Esophagus (tissue), 2 donors: ENCODE measurements at regions not wholly inside any gene's neighbourhood (a gene's known extent, or its start where the extent isn't known, plus 50 kb on each side); places are given as distances from the start of the nearest gene placed in this dataset.
"Not testable (repeated sequence)": the region's sequence is repeated elsewhere in the genome, so short reads cannot be mapped to it uniquely, and the experiment has no call there.

Experiments
- H3K27ac ChIP-seq, 2 donors: one replicate each; pipeline ENCODE4 v1.5.1; 2013; ENCODE audit warnings: low read depth in 2 of 2, mild to moderate bottlenecking in 2 of 2, inconsistent platforms in 1 of 2, low read length in 1 of 2, moderate library complexity in 1 of 2
- H3K27me3 ChIP-seq, 2 donors: one replicate each; pipeline ENCODE4 v1.6.1; 2013; ENCODE audit warnings: low read length in 2 of 2, control low read depth in 1 of 2, mild to moderate bottlenecking in 1 of 2; ENCODE audit not compliant: insufficient read depth in 2 of 2, control insufficient read depth in 1 of 2
- H3K36me3 ChIP-seq, 2 donors: one replicate each; pipeline ENCODE4 v1.6.1; 2013; ENCODE audit warnings: low read length in 1 of 2; ENCODE audit not compliant: control insufficient read depth in 2 of 2, insufficient read depth in 2 of 2
- H3K4me1 ChIP-seq, 2 donors: one replicate each; pipeline ENCODE4 v1.6.1; 2013; ENCODE audit warnings: low read length in 1 of 2; ENCODE audit not compliant: control insufficient read depth in 2 of 2, insufficient read depth in 2 of 2
- H3K4me3 ChIP-seq, 2 donors: one replicate each; pipeline ENCODE4 v1.5.1; 2013; ENCODE audit warnings: low read length in 2 of 2, mild to moderate bottlenecking in 2 of 2, low read depth in 1 of 2, moderate library complexity in 1 of 2
- H3K9me3 ChIP-seq, 2 donors: one replicate each; pipeline ENCODE4 v1.6.1; 2013; ENCODE audit warnings: mild to moderate bottlenecking in 2 of 2, low read depth in 1 of 2, low read length in 1 of 2, moderate library complexity in 1 of 2; ENCODE audit not compliant: control insufficient read depth in 2 of 2, insufficient read depth in 1 of 2
- WGBS, 2 donors: extraction: QIAGEN DNeasy Blood & Tissue Kit; methylation state at CpG; one replicate each; pipeline ENCODE4 v1.1.7; 2013; 5-methylcytosine and 5-hydroxymethylcytosine counted together
- donor health status: healthy with polysubstance abuse.
- donor health status: Bipolar disorder and iron deficiency.

DNA sequence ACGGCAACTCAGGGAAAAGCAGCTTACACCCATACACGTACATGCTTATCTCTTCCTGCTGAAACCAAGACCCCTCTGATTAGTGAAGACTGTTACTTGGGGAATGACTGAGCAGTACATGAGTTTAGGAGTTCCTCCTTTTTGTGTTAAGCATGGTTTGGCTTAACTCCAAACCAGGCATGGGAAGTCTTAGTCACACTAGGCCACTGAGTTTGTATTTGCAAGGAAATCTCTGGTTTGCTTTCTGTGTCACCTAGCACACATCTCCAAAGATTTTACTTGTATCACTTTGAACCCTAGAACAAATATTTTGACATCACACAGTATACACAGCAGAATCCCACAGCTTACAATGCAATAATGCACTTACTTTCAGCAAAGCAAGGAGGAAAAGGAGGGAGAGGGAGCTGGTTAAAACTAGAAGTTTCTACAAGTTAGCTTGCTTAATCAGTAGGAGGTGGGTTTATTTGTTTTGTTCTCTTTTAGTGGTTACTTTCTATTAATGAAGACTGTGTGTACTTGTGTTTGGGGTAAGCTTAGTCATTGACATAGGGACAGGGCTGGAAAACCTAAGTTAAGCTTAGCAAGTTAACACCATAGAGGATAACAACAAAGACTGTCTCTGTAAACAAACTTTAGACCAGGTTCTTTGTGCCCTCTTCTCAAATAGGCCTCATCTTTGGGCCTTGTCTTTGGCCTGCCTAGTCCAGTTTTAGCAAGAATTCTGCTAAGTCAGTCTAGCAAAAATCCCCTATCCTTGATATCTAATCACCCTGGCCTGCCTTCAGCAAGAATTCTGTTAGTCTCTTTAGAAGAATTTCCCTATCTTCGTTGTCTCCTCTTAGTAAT lies 219.4 kb downstream of the MREG start:
- Histone ChIP-seq H3K27ac (no peak overlapping the region), H3K27me3 (no peaks in the 10 kb centered on the region), H3K4me1 (no peaks in the 10 kb centered on the region), H3K9me3 (no peaks in the 10 kb centered on the region), H3K4me3 (no peak overlapping the region), H3K36me3 (no peaks in the 10 kb centered on the region)
- WGBS, 2 donors = 65 to 68% methylated on average over 3 of the region's 3 CpGs

DNA sequence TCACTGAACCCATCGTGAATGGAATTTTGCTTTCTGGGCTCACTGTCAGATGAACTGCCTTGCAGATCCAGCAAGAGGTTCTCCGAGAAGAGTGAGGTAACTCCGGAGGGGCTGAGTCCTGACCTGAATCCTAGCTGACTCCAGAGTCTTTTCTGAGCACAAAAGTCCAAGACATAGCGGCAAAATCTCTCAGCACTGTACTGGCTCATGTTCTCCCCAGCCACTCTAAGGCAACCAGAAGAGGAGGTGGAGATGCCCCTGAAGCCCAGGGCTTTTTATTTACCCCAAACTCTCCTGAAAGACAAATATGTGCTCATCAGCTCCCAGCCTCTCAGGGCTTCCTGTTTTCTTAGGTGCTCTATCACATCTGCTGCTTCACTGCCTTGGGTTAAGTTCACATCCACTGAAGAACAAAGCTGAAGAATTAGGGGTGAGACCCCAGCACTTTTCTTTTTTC lies 221.8 kb downstream of the MREG start:
- no peaks in the 10 kb centered on the region for H3K36me3 ChIP-seq
- H3K27me3 ChIP-seq = no peaks in the 10 kb centered on the region
- H3K9me3 ChIP-seq = no peaks in the 10 kb centered on the region
- 79% methylated on average over 4 of the region's 4 CpGs for WGBS, 2 donors
- H3K4me1 ChIP-seq = no peaks in the 10 kb centered on the region
- no peak overlapping the region for H3K4me3 ChIP-seq
- H3K27ac ChIP-seq = no peak overlapping the region

DNA sequence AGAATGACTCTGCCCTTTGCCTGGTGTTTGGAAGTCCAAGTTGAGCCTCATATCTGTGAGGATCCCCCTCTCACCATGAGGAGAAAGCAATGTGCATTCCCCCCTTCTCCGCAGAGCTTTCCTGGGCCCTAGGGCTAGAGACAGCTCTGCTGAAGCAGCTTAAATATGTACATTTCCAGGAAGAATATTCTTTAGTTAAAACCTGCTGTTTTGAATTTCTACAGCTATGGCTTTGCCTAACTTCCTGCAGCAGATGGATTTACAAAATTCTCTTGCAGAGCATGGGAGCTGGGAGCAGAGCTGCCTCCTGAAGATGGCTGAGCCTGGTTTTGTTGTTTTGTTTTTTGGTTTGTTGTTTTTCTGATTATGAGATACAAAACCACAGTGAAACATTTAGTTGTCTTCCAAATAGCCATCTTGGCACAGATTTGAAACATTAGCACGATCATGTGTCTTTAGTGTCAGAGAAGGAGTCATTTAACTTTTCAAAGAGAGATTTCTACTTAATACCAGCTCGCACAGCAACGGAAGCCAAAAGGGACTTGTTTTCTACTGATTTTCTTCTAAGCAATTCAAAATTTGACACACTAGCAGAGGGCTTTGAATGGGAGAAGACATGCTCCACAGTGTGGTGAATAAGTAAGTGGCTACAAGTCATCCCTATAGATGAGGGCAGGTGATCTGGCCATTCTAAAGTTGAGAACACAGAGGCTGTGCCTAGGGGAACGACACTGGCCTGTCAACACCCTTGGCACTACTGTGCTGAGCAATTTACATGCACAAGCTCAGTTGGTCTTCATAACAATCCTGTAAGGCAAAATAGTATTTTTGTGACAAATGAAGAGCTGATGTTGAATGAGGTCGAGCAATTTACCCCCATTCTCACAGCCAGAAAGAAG lies 222.6 kb downstream of the MREG start:
- H3K27me3 ChIP-seq = no peaks in the 10 kb centered on the region
- peaks cover 0 to 2% of the 10 kb centered on the region in 2 donors for H3K4me1 ChIP-seq
- H3K27ac ChIP-seq = no peak overlapping the region
- 64 to 73% methylated on average over 6 of the region's 6 CpGs for WGBS, 2 donors
- H3K36me3 ChIP-seq = no peaks in the 10 kb centered on the region
- H3K4me3 ChIP-seq = no peak overlapping the region
- no peaks in the 10 kb centered on the region for H3K9me3 ChIP-seq

GRCh38 chr2:215787565-215788178 lies 225.7 kb downstream of the MREG start:
- Histone ChIP-seq H3K4me1 (peaks cover 0 to 2% of the 10 kb centered on the region in 2 donors), H3K9me3 (no peaks in the 10 kb centered on the region), H3K27ac (no peak overlapping the region), H3K36me3 (no peaks in the 10 kb centered on the region), H3K27me3 (no peaks in the 10 kb centered on the region), H3K4me3 (no peak overlapping the region)
- WGBS, 2 donors = 82 to 89% methylated on average over 7 of the region's 7 CpGs

DNA sequence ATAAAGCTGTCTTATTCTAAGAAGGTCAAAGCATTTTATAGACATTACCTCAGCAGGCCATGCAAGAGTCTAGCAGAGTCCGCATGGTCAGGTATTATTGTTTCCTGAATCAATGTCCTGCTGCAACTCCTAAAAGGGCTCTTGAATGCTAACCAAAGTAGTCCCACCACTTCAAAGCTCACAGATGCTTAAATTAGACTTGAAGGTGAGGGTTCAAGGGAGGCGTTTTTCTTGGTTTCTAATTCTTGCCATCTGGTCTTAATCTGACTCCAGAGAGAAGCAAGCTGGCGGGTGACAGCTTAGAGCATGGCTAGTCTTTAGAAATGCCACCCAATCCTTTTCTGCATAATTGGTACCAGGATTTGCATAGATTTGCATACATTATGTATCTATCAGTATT lies 226.3 kb downstream of the MREG start:
- Histone ChIP-seq H3K9me3 (no peaks in the 10 kb centered on the region), H3K27ac (no peak overlapping the region), H3K36me3 (no peaks in the 10 kb centered on the region), H3K27me3 (no peaks in the 10 kb centered on the region), H3K4me3 (no peak overlapping the region), H3K4me1 (peaks cover 0 to 2% of the 10 kb centered on the region in 2 donors)
- 83 to 87% methylated on average over 3 of the region's 3 CpGs for WGBS, 2 donors

- Histone ChIP-seq H3K36me3 (no peaks in the 10 kb centered on the region), H3K4me1 (peaks cover 0 to 2% of the 10 kb centered on the region in 2 donors), H3K27me3 (no peaks in the 10 kb centered on the region), H3K9me3 (no peaks in the 10 kb centered on the region), H3K27ac (no peak overlapping the region), H3K4me3 (no peak overlapping the region)
- 53 to 60% methylated on average over 3 of the region's 3 CpGs for WGBS, 2 donors
Measured at GRCh38 chr2:215784371-215784783, 229.0 kb downstream of the MREG start.

DNA sequence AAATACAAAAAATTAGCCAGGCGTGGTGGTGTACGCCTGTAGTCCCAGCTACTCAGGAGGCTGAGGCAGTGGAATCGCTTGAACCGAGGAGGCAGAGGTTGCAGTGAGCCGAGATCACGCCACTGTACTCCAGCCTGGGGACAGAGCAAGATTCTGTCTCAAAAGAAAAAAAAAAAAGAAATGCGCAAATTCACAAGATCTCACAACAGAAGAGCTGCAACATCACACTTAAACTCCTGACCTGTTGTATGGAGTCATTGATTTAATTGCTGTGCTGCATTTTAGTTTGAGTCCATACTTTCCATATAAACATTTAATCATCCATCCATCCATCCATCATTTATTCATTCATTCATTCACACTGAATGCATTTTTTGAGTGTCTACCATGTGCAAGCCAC lies 229.7 kb downstream of the MREG start:
- H3K4me1 ChIP-seq = not testable (repeated sequence)

DNA sequence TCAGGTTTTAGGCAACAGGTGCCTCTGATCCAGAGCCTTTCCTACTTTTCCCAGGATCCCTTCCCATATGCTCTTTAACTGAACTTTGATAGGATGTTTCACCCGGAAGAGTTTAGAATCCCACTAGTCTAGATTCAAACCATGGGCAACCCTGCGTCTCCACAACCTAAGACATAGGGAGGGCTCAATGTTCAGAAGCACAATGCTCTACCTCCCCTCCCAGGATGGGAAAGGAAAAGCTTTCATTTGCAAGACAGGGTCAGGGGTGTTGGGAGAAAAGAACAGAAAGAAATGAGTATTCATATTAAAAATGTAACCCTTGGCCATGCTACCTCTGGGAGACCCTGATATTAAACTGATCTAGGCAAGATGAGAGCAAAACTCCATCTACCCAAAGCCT lies 230.4 kb downstream of the MREG start:
- H3K9me3 ChIP-seq = no peaks in the 10 kb centered on the region
- H3K27ac ChIP-seq = no peak overlapping the region
- H3K36me3 ChIP-seq = no peaks in the 10 kb centered on the region

More for the DNA sequence above, 229.7 kb downstream of the MREG start:
- not testable (repeated sequence) for H3K9me3 ChIP-seq, H3K36me3 ChIP-seq, H3K27me3 ChIP-seq, H3K4me3 ChIP-seq, H3K27ac ChIP-seq
- 95 to 96% methylated on average over 7 of the region's 7 CpGs for WGBS, 2 donors

DNA sequence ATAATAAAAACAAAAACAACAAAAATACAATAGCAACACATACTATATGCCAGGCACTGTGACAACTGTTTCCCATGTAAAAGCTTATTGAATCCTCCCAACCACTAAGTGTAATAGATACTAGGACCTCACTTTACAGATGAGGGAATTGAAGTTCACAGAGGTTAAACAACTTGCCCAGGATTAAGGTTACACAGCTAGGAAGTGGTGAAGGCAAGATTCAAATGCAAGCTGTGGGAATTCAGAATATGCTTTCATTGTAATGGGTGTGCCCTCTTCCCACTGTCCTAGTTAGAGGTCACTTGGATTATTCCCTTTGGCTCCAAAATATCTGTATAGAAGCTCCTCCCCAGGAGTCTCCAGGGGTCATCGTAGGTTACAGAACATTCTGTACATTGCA lies 231.1 kb downstream of the MREG start:
- no peaks in the 10 kb centered on the region for H3K36me3 ChIP-seq
- peaks cover 0 to 2% of the 10 kb centered on the region in 2 donors for H3K4me1 ChIP-seq
- H3K27me3 ChIP-seq = no peaks in the 10 kb centered on the region
- WGBS, 2 donors = 89 to 91% methylated on average over 1 of the region's 1 CpG
- H3K27ac ChIP-seq = no peak overlapping the region
- H3K4me3 ChIP-seq = no peak overlapping the region
- no peaks in the 10 kb centered on the region for H3K9me3 ChIP-seq

More for the DNA sequence above, 230.4 kb downstream of the MREG start:
- WGBS, 2 donors = 94 to 95% methylated on average over 2 of the region's 2 CpGs
- H3K27me3 ChIP-seq = no peaks in the 10 kb centered on the region
- H3K4me1 ChIP-seq = peaks cover 0 to 2% of the 10 kb centered on the region in 2 donors
- no peak overlapping the region for H3K4me3 ChIP-seq
